ENCODE measurements at regions not wholly inside any gene's neighbourhood (a gene's known extent, or its start where the extent isn't known, plus 50 kb on each side); places are given as distances from the start of the nearest gene placed in this dataset.

DNA sequence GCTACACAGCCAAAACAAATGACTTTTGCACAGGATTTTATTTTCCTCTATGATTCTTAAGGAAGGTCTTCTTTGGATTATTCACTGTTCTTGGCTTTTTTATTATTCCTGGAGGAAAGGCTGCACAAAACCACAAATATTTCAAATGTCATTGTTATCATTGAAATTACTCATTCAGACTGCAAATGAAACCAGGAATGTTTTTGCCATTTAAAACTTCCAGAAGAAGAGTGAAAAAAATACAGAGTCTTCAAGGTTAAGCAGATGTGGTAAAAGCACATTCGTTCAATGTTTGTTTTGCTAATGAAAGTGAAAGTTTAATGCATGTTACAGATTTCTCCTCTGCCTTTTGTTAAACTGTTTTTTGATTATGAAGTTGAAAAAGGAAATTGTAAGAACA lies 238.2 kb downstream of the TLE4 start:
- TF ChIP-seq, protein P1, sequence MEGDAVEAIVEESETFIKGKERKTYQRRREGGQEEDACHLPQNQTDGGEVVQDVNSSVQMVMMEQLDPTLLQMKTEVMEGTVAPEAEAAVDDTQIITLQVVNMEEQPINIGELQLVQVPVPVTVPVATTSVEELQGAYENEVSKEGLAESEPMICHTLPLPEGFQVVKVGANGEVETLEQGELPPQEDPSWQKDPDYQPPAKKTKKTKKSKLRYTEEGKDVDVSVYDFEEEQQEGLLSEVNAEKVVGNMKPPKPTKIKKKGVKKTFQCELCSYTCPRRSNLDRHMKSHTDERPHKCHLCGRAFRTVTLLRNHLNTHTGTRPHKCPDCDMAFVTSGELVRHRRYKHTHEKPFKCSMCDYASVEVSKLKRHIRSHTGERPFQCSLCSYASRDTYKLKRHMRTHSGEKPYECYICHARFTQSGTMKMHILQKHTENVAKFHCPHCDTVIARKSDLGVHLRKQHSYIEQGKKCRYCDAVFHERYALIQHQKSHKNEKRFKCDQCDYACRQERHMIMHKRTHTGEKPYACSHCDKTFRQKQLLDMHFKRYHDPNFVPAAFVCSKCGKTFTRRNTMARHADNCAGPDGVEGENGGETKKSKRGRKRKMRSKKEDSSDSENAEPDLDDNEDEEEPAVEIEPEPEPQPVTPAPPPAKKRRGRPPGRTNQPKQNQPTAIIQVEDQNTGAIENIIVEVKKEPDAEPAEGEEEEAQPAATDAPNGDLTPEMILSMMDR (IDR thresholded peaks at IDR 0.05; ENCODE audit: insufficient read depth, low read length, poor library complexity, severe bottlenecking) = no peak
- no peak for TF ChIP-seq EZH2phosphoT487 (conservative IDR thresholded peaks at IDR 0.05; ENCODE audit: low read length)
